T-helper 1 cell (primary cell): ENCODE measurements at regions not wholly inside any gene's neighbourhood (a gene's known extent, or its start where the extent isn't known, plus 50 kb on each side); places are given as distances from the start of the nearest gene placed in this dataset.
"Not testable (repeated sequence)": the region's sequence is repeated elsewhere in the genome, so short reads cannot be mapped to it uniquely, and the experiment has no call there.

Source experiments
- DNase-seq, 5 donors: peaks; one replicate each; pipeline ENCODE4 v3.0.0-alpha.2; 2012 to 2020

GRCh38 chr3:34132069-34132692 is 333.8 kb downstream of the PDCD6IP start:
- DNase-seq = no peak

GRCh38 chr3:34139566-34139965 is 341.1 kb downstream of the PDCD6IP start:
- DNase-seq = no peak

GRCh38 chr3:34140616-34141015 is 342.2 kb downstream of the PDCD6IP start:
- DNase-seq = no peak

- no peak for DNase-seq
Measured at GRCh38 chr3:34141841-34142337, 343.5 kb downstream of the PDCD6IP start.

GRCh38 chr3:34145796-34146195 is 347.4 kb downstream of the PDCD6IP start:
- DNase-seq = no peak

GRCh38 chr3:34146596-34146995 is 348.2 kb downstream of the PDCD6IP start:
- DNase-seq = no peak

- no peak for DNase-seq
Measured at GRCh38 chr3:34150992-34151391, 352.6 kb downstream of the PDCD6IP start.

- no peak for DNase-seq
Measured at GRCh38 chr3:34152656-34153055, 354.2 kb downstream of the PDCD6IP start.

- no peak for DNase-seq
Measured at GRCh38 chr3:34155108-34155507, 356.7 kb downstream of the PDCD6IP start.

- DNase-seq = no peak
Measured at GRCh38 chr3:34155666-34156065, 357.2 kb downstream of the PDCD6IP start.

- DNase-seq = no peak
Measured at GRCh38 chr3:34157491-34157890, 359.1 kb downstream of the PDCD6IP start.

- DNase-seq = no peak
Measured at GRCh38 chr3:34159613-34160420, 361.4 kb downstream of the PDCD6IP start.

- not testable (repeated sequence) for DNase-seq
Measured at GRCh38 chr3:34169636-34170035, 371.2 kb downstream of the PDCD6IP start.

GRCh38 chr3:34174740-34175139 is 376.3 kb downstream of the PDCD6IP start:
- DNase-seq = no peak

GRCh38 chr3:34175636-34176176 is 377.3 kb downstream of the PDCD6IP start:
- DNase-seq = no peak

GRCh38 chr3:34176723-34177122 is 378.3 kb downstream of the PDCD6IP start:
- DNase-seq = no peak

GRCh38 chr3:34178415-34178814 is 380.0 kb downstream of the PDCD6IP start:
- no peak for DNase-seq

- DNase-seq = no peak
Measured at GRCh38 chr3:34179716-34180115, 381.3 kb downstream of the PDCD6IP start.

- no peak for DNase-seq
Measured at GRCh38 chr3:34180532-34180931, 382.1 kb downstream of the PDCD6IP start.

GRCh38 chr3:34183114-34183513 is 384.7 kb downstream of the PDCD6IP start:
- no peak for DNase-seq

- no peak for DNase-seq
Measured at GRCh38 chr3:34183611-34184340, 385.3 kb downstream of the PDCD6IP start.

- no peak for DNase-seq
Measured at GRCh38 chr3:34185301-34185700, 386.9 kb downstream of the PDCD6IP start.

- no peak for DNase-seq
Measured at GRCh38 chr3:34189133-34189532, 390.7 kb downstream of the PDCD6IP start.
